ENCODE measurements at regions not wholly inside any gene's neighbourhood (a gene's known extent, or its start where the extent isn't known, plus 50 kb on each side); places are given as distances from the start of the nearest gene placed in this dataset.

- Histone ChIP-seq H2AFZ (ENCODE audit: low read length, unreplicated experiment) (no peak overlapping the region), H3K79me2 (ENCODE audit: control insufficient read depth, insufficient read depth, low read length, unreplicated experiment) (no peaks in the 10 kb centered on the region), H3K36me3 (ENCODE audit: insufficient read depth, low read length) (no peaks in the 10 kb centered on the region), H3K27me3 (ENCODE audit: insufficient read depth, low read length) (no peaks in the 10 kb centered on the region), H3K4me1 (ENCODE audit: control insufficient read depth, insufficient read depth, low read length, unreplicated experiment) (no peaks in the 10 kb centered on the region), H3K27ac (ENCODE audit: low read depth, low read length) (no peak overlapping the region), H3K4me3 (ENCODE audit: low read depth, low read length) (no peak overlapping the region)
These were observed 147.2 kb upstream of the HNMT start for GRCh38 chr2:137817058-137817457.

- Histone ChIP-seq H3K27me3 (ENCODE audit: insufficient read depth, low read length) (peaks cover 8% of the 10 kb centered on the region; the same call in 1 of the 2 replicates), H3K27ac (ENCODE audit: low read depth, low read length) (no peak overlapping the region), H3K4me1 (ENCODE audit: control insufficient read depth, insufficient read depth, low read length, unreplicated experiment) (no peaks in the 10 kb centered on the region), H3K36me3 (ENCODE audit: insufficient read depth, low read length) (no peaks in the 10 kb centered on the region), H3K79me2 (ENCODE audit: control insufficient read depth, insufficient read depth, low read length, unreplicated experiment) (no peaks in the 10 kb centered on the region), H3K4me3 (ENCODE audit: low read depth, low read length) (no peak overlapping the region), H2AFZ (ENCODE audit: low read length, unreplicated experiment) (no peak overlapping the region)
These were observed 141.1 kb upstream of the HNMT start for GRCh38 chr2:137823196-137823595.

DNA sequence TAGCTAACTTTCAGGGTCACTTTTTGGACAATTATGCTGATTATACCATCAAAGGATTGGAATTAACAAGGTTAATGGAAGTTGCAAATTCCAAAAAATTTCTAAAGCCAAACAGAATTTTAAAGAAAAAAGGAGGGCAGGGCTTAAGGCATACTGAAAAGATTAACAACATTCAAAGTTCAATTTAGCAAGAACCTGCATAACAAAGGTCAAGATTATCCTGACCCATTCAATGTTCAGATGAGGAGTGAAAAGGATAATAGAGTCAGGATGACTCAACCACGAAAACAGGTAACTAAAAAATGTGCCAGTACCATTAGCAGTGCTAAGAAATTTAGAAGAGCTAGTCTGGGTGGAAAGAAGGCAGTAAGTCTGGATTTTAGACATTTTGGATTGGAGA lies 139.8 kb upstream of the HNMT start:
- no peaks in the 10 kb centered on the region for H3K36me3 ChIP-seq (ENCODE audit: insufficient read depth, low read length)
- H3K27me3 ChIP-seq (ENCODE audit: insufficient read depth, low read length): peaks cover 8% of the 10 kb centered on the region; the same call in 1 of the 2 replicates

GRCh38 chr2:137826373-137827372 lies 137.6 kb upstream of the HNMT start:
- Histone ChIP-seq H3K79me2 (ENCODE audit: control insufficient read depth, insufficient read depth, low read length, unreplicated experiment) (no peaks in the 10 kb centered on the region), H3K36me3 (ENCODE audit: insufficient read depth, low read length) (no peaks in the 10 kb centered on the region), H3K27ac (ENCODE audit: low read depth, low read length) (no peak overlapping the region), H2AFZ (ENCODE audit: low read length, unreplicated experiment) (no peak overlapping the region), H3K27me3 (ENCODE audit: insufficient read depth, low read length) (peaks cover 12% of the 10 kb centered on the region; the same call in 1 of the 2 replicates), H3K4me3 (ENCODE audit: low read depth, low read length) (no peak overlapping the region), H3K4me1 (ENCODE audit: control insufficient read depth, insufficient read depth, low read length, unreplicated experiment) (no peaks in the 10 kb centered on the region)

More for the DNA sequence above, 139.8 kb upstream of the HNMT start:
- Histone ChIP-seq H3K4me1 (ENCODE audit: control insufficient read depth, insufficient read depth, low read length, unreplicated experiment) (no peaks in the 10 kb centered on the region), H2AFZ (ENCODE audit: low read length, unreplicated experiment) (no peak overlapping the region), H3K4me3 (ENCODE audit: low read depth, low read length) (no peak overlapping the region), H3K79me2 (ENCODE audit: control insufficient read depth, insufficient read depth, low read length, unreplicated experiment) (no peaks in the 10 kb centered on the region), H3K27ac (ENCODE audit: low read depth, low read length) (no peak overlapping the region)

DNA sequence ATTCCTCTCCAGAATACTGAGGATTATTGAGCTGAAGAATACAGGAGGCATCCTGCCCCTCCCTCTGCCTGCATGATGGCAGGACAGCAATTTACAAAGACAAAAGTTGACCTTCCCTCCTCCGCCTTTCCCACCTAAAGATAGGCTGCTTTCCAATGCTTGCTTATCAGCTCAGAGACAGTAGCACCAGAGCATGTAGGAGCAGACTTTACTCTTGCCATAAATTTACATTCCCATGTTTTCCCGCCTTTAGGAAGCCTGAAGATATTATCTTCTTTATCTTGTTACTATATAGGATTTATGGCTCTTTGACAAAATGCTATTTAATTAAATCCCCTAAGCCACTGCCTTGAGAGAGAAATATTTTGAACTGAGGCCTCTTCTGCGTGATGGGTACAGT lies 135.6 kb upstream of the HNMT start:
- H3K79me2 ChIP-seq (ENCODE audit: control insufficient read depth, insufficient read depth, low read length, unreplicated experiment): no peaks in the 10 kb centered on the region
- no peak overlapping the region for H2AFZ ChIP-seq (ENCODE audit: low read length, unreplicated experiment)
- peaks cover 17% of the 10 kb centered on the region; the same call in 1 of the 2 replicates for H3K27me3 ChIP-seq (ENCODE audit: insufficient read depth, low read length)
- H3K27ac ChIP-seq (ENCODE audit: low read depth, low read length): no peak overlapping the region
- H3K36me3 ChIP-seq (ENCODE audit: insufficient read depth, low read length): no peaks in the 10 kb centered on the region
- no peaks in the 10 kb centered on the region for H3K4me1 ChIP-seq (ENCODE audit: control insufficient read depth, insufficient read depth, low read length, unreplicated experiment)
- H3K4me3 ChIP-seq (ENCODE audit: low read depth, low read length): no peak overlapping the region

GRCh38 chr2:137829251-137829650 lies 135.0 kb upstream of the HNMT start:
- Histone ChIP-seq H3K79me2 (ENCODE audit: control insufficient read depth, insufficient read depth, low read length, unreplicated experiment) (no peaks in the 10 kb centered on the region), H3K27ac (ENCODE audit: low read depth, low read length) (no peak overlapping the region), H3K27me3 (ENCODE audit: insufficient read depth, low read length) (peaks cover 22% of the 10 kb centered on the region; the same call in 1 of the 2 replicates), H3K4me1 (ENCODE audit: control insufficient read depth, insufficient read depth, low read length, unreplicated experiment) (no peaks in the 10 kb centered on the region), H3K4me3 (ENCODE audit: low read depth, low read length) (no peak overlapping the region), H3K36me3 (ENCODE audit: insufficient read depth, low read length) (no peaks in the 10 kb centered on the region), H2AFZ (ENCODE audit: low read length, unreplicated experiment) (no peak overlapping the region)

GRCh38 chr2:137834760-137835379 lies 129.4 kb upstream of the HNMT start:
- Histone ChIP-seq H2AFZ (ENCODE audit: low read length, unreplicated experiment) (no peak overlapping the region), H3K27ac (ENCODE audit: low read depth, low read length) (no peak overlapping the region), H3K4me3 (ENCODE audit: low read depth, low read length) (no peak overlapping the region), H3K79me2 (ENCODE audit: control insufficient read depth, insufficient read depth, low read length, unreplicated experiment) (no peaks in the 10 kb centered on the region), H3K27me3 (ENCODE audit: insufficient read depth, low read length) (peaks cover 16% of the 10 kb centered on the region; the same call in 1 of the 2 replicates), H3K4me1 (ENCODE audit: control insufficient read depth, insufficient read depth, low read length, unreplicated experiment) (no peaks in the 10 kb centered on the region), H3K36me3 (ENCODE audit: insufficient read depth, low read length) (no peaks in the 10 kb centered on the region)

DNA sequence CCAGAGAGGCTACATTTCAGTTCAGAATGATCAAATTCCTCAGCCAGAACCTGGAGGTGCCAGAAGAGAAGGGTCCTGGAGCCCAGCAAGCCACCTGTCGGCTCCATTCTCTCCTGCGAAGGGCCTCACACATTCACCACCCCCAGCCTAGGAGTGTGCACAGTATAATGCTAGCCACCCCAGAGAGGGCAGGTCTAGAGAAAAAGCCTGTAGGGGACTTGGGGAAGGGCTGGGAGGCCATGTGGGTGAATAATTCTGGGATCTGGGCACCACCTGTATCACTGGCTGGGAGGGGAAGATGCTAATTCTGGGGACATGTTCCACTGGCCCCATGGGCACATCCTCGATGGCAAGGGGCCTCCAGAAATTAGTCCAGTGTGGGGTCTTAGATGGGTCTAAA lies 127.6 kb upstream of the HNMT start:
- no peaks in the 10 kb centered on the region for H3K79me2 ChIP-seq (ENCODE audit: control insufficient read depth, insufficient read depth, low read length, unreplicated experiment)
- 0 out of 2 replicates have a peak, but pooled peaks cover 13% of the 10 kb centered on the region for H3K27me3 ChIP-seq (ENCODE audit: insufficient read depth, low read length)
- no peaks in the 10 kb centered on the region for H3K36me3 ChIP-seq (ENCODE audit: insufficient read depth, low read length)
- no peak overlapping the region for H3K4me3 ChIP-seq (ENCODE audit: low read depth, low read length)
- H3K27ac ChIP-seq (ENCODE audit: low read depth, low read length): no peak overlapping the region
- H3K4me1 ChIP-seq (ENCODE audit: control insufficient read depth, insufficient read depth, low read length, unreplicated experiment): no peaks in the 10 kb centered on the region
- H2AFZ ChIP-seq (ENCODE audit: low read length, unreplicated experiment): no peak overlapping the region

DNA sequence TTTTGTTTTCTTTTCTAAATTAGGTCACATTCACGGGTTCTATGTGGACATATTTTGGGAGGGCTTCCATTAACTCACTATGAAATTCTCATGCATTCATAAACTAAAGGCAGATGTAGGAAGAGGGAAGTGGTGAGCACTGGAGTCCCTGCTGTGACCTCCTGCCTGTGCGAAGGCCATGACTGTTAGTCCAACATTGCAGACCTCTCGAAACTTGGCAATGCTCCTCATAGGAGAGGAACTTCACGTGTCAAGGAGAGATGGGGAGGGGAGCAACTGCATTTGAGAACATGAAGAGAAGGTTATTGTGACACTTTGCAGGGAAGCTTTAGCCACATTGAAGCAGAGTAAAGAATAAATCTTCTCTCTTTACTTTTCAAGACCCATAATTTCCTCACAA lies 126.4 kb upstream of the HNMT start:
- Histone ChIP-seq H3K79me2 (ENCODE audit: control insufficient read depth, insufficient read depth, low read length, unreplicated experiment) (no peaks in the 10 kb centered on the region), H3K4me1 (ENCODE audit: control insufficient read depth, insufficient read depth, low read length, unreplicated experiment) (no peaks in the 10 kb centered on the region), H3K27me3 (ENCODE audit: insufficient read depth, low read length) (0 out of 2 replicates have a peak, but pooled peaks cover 11% of the 10 kb centered on the region), H3K27ac (ENCODE audit: low read depth, low read length) (no peak overlapping the region), H3K4me3 (ENCODE audit: low read depth, low read length) (no peak overlapping the region), H3K36me3 (ENCODE audit: insufficient read depth, low read length) (no peaks in the 10 kb centered on the region), H2AFZ (ENCODE audit: low read length, unreplicated experiment) (no peak overlapping the region)

DNA sequence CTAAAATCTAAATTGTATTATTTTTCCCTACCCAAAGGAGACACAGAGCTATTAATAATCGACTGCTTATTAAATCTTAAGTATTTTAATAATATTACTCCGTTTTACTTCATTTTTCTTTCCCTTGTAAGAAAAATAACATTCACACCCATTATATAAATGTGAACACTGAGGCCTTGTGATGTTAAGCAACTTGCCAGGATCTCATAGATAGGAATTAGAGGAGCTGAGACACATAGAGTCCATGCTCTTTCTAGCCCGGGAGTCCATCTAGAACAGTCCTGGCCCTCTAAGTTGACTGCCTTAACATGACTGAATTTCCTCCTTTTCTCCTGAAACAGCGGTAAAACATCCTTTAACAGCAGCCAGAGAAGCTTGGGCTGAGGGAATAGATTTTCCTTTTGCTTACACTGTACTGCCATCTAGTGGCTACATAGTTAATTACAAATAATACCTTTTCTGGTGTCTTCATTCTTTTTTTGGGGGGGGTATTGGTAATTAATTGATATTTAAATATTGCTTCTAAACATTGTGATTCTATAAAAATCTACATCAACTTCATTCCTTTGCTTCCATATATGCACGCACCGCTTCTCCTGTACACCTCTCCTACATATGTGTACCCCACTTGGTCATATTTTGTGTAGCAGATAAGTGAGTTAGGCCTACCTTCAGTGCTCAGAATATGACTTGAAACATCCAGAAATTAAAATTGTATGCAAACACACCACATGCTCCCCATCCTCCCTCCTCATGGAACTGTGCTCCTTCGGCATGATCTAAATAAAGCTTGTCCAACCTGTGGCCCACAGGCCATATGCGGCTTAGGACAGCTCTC lies 125.8 kb upstream of the HNMT start:
- Histone ChIP-seq H3K27ac (ENCODE audit: low read depth, low read length) (no peak overlapping the region), H3K27me3 (ENCODE audit: insufficient read depth, low read length) (0 out of 2 replicates have a peak, but pooled peaks cover 7% of the 10 kb centered on the region), H3K79me2 (ENCODE audit: control insufficient read depth, insufficient read depth, low read length, unreplicated experiment) (no peaks in the 10 kb centered on the region), H3K4me3 (ENCODE audit: low read depth, low read length) (no peak overlapping the region), H3K36me3 (ENCODE audit: insufficient read depth, low read length) (no peaks in the 10 kb centered on the region), H2AFZ (ENCODE audit: low read length, unreplicated experiment) (no peak overlapping the region), H3K4me1 (ENCODE audit: control insufficient read depth, insufficient read depth, low read length, unreplicated experiment) (no peaks in the 10 kb centered on the region)

All from ACC112 (cell line).